NCI-H69 (cell line): ENCODE measurements at regions not wholly inside any gene's neighbourhood (a gene's known extent, or its start where the extent isn't known, plus 50 kb on each side); places are given as distances from the start of the nearest gene placed in this dataset.

Experiments
- DNase-seq: peaks from one replicate; lab custom pipeline; 2025; lab: John Stamatoyannopoulos, UW

- DNase-seq = no peak
Observed at GRCh38 chr21:43274022-43274945, 105.5 kb downstream of the CRYAA start.

GRCh38 chr21:43273708-43274021 is 104.9 kb downstream of the CRYAA start:
- DNase-seq = no peak

DNA sequence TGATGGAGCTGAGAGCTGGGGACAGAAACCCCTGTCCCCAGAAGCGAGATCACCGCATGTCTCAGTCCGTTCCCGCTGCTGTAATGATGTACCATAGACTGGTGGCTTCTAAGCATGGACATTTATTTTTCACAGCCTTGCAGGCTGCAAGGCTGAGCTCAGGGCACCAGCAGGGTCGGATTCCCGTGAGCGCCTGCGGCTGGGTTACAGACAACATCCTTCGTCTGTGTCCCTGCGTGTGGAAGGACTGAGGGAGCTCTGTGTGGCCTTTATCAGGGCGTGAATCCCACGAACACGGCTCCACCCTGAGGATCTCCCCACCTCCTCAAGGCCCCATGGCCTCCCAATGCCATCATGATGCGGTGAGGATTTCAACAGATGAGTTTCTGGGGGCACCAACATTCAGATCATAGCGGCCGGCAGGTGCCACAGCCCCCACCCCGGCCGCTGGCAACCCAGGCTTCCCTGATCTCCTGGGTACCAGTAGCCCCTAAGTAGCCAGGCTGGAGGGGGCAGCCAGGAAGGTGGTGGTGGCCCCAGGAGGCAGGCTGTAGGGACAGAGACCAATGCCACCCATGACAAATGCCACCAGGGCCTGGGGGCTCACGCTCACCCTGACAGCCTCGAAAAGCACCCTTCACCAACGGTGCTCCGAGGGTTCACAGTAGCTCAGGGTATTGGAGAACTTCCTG is 104.4 kb downstream of the CRYAA start:
- DNase-seq = no peak

GRCh38 chr21:43272591-43272990 is 103.8 kb downstream of the CRYAA start:
- no peak for DNase-seq

DNA sequence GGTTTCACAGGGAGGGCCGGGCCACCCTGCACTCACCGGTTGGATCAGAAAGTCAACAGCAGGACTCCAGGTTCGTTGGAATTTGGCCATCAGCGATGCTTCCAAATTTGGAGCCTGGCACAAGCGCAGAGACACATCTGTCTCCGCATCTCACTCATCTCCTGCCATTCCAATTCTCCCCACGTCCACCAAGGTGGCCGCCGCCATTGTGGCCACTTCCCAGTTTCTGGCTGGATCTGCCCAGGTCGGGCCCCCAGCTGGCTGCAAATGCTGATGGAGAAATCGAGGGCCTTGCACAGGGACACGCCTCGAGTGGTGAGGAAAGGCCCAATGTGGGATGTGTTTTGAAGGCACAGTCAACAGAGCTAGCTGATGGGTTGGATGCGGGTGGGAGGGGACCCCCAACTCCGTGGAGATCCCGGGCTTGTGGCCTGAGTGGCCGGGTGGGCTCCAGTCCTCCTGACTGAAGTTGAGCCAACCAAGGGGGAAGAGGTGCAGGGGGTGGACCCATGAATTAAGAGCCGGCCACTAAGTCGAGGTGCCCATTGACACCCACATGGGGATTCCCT is 102.7 kb downstream of the CRYAA start:
- DNase-seq = no peak

GRCh38 chr21:43270800-43271301 is 102.0 kb downstream of the CRYAA start:
- DNase-seq = no peak

DNA sequence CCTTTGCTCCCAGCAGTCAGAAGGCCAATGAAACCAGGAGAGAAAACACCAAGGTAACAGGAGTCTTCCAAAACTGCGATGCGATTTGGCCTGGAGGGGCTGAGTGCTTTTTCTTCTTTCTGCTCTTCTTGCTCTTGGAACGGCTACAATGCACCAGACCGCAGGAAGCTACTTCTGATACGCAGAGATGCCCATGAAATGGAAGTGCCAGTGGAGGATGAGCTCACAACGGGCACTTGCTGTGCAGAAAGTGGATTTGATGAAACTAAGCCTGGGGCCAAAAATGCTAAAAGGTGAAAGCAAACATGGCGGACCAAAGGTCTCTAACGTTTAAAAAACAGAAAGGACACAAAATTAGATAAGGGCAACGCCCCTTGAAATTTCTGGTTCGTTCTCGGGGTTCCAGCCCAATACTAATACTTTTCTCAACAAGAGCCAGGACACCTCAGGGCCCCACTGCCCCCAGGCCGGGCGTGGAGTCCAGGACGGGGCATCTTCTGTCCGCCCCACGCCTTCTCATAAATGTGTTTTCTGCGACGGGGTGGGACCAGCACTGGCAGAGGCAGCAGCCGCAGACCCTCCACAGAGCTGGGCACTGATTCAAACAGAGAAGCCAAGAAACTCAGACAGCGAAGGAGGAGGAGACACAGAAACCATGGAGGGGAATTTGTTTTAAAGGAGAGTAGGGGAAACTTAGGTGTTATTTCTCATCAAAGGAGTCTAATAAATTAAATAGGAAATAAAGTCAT is 101.3 kb downstream of the CRYAA start:
- no peak for DNase-seq

GRCh38 chr21:43269440-43269839 is 100.6 kb downstream of the CRYAA start:
- DNase-seq = no peak

GRCh38 chr21:43268804-43269186 is 100.0 kb downstream of the CRYAA start:
- no peak for DNase-seq

DNA sequence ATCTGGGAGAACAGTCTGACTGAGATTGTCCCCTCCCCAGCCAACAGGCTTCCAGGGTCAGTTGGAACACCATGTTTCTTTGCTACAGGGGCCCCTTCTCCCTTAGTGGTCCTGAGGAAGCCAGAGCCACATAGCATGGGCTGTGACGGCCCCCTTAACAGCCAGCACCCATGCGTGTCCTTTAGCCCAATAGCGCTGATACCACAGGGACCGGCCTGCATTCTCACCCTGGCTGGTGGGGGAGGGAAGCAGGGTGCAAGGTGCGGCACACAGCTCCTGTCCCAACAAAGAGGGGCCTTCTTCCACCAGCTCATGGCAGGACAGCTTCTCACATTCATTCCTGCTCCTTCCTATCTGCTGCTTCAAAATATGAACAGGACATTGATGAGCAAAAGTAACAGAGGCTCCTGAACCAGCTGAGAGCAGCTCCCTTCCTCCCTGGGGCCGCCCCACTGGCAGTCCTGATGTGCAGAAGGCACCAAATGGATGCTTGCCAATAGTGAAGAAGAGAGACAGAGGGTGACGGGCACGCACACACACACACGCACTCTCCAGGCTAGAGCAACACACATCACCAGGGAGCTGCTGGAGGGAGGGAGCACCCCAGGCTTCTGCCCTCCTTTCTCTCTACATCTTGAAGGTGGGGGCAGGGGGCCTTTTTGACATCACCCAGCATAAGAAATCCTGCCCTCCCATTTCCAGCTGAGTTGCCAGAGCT is 99.4 kb downstream of the CRYAA start:
- DNase-seq = no peak

DNA sequence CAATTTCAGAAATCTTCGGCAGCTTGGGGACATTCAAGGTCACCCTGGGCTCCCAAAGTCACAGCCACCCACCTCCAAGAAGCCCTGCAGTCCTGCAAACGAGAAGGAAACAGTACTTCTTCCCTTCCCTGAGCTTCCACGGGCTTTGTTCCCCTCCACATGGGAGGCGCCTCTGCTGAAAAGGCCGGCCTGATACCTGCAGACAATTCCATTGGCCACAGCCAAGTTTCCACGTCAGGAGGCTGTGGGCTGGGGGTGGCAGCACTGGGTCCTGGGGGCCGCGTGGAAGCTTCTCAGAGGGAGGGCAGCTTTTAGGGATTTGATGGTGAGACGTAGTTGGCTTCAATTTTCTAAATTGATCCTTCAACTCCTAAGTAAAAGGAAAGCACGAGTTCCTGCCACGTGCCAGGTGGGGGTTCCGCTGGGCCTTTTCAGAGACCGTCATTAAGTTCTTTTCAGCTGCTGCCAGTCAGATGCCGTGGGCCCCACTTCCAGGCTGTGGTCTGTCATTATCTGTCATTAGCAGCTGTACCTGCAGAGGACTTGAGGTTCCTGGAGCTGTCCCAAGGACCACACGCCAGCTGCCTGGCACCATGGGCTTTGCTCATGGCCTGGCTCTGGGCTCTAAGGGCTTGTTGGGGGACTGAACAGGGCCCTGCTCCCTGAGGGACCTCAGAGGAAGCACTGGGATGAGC is 98.7 kb downstream of the CRYAA start:
- no peak for DNase-seq

- no peak for DNase-seq
Observed at GRCh38 chr21:43266534-43266933, 97.7 kb downstream of the CRYAA start.

GRCh38 chr21:43262427-43262826 is 93.6 kb downstream of the CRYAA start:
- DNase-seq = no peak
